ENCODE measurements at regions not wholly inside any gene's neighbourhood (a gene's known extent, or its start where the extent isn't known, plus 50 kb on each side); places are given as distances from the start of the nearest gene placed in this dataset.

DNA sequence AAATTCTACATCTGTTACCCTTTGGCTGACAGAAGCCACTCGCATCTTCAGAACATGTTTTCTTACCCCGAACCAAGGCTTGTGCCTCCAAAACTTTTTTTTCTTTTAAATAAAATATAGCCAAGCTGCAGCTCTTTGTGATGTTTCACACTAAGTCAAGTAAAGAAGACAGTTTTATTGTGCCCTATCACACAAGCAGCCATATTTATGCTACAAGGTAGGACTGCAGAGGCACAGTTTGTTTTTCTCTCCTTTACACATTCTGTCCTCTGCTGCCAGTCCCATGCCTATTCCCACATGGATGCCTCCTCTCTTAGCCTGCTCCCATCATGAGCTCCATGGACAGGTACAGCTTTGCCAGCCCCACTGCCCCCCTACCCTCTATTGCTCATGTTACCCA, 219.6 kb upstream of the THUMPD2 start:
- H3K4me1 ChIP-seq (replicated peaks in 1 of 4; ENCODE audit: control insufficient read depth in 3 of 4, insufficient read depth in 4 of 4, low read length in 3 of 4), result no peaks in the 10 kb centered on the region
- 84% methylated on average over 2 of the region's 2 CpGs; no CpG with 5 or more reads in 1 of the 2 experiments for WGBS, 2 experiments (ENCODE audit: extremely low coverage in 1 of 2, insufficient coverage in 1 of 2, insufficient read length in 1 of 2, insufficient replicate concordance in 2 of 2, low coverage in 1 of 2, low lambda C conversion rate in 2 of 2, missing lambda C conversion rate in 1 of 2)
- H3K9ac ChIP-seq (replicated peaks in 1 of 4; ENCODE audit: extremely low read depth in 1 of 4, low read depth in 3 of 4, low read length in 3 of 4), result no peak overlapping the region
- H2AFZ ChIP-seq (ENCODE audit: low read length), result no peak overlapping the region
- no peaks in the 10 kb centered on the region for H3K79me2 ChIP-seq (ENCODE audit: control insufficient read depth in 1 of 2, insufficient read depth in 2 of 2, low read length in 2 of 2)
- H3K14ac ChIP-seq (ENCODE audit: insufficient read length), result no peak overlapping the region
- H2AK5ac ChIP-seq (ENCODE audit: low read depth, low read length), result no peak overlapping the region
- H2BK120ac ChIP-seq (replicated peaks; ENCODE audit: low read depth, low read length), result no peak overlapping the region
- H4K5ac ChIP-seq (ENCODE audit: insufficient read length, low read depth, low read length), result no peak overlapping the region
- no peak overlapping the region for H3K56ac ChIP-seq (replicated peaks; ENCODE audit: insufficient read length, low read depth, low read length)
- POLR2A ChIA-PET (ENCODE audit: partially characterized antibody), result no interaction called here
- no peaks in the 10 kb centered on the region for H3K36me3 ChIP-seq (ENCODE audit: control insufficient read depth in 2 of 4, insufficient read depth in 4 of 4, low read length in 3 of 4)
- no peak overlapping the region for H4K91ac ChIP-seq (replicated peaks; ENCODE audit: insufficient read length, low read length)
- H3K4me2 ChIP-seq (ENCODE audit: insufficient read depth in 1 of 2, low read depth in 2 of 2, low read length in 2 of 2), result no peak overlapping the region
- no peak overlapping the region for H3K4ac ChIP-seq (replicated peaks; ENCODE audit: insufficient read length, low read depth, low read length)
- CTCF ChIA-PET (ENCODE audit: partially characterized antibody), result interaction anchor here (0.8 to 0.9 kb wide), 2 partner anchors 65 to 500 kb away, joined by 3 read pairs; no protein-coding TSS in a partner anchor
- H4K8ac ChIP-seq (ENCODE audit: extremely low read depth, insufficient read depth, low read length), result no peak overlapping the region; the same call in 1 of the 2 replicates
- H4K20me1 ChIP-seq (replicated peaks in 1 of 2; ENCODE audit: control insufficient read depth in 1 of 2, insufficient read depth in 2 of 2, low read length in 2 of 2), result no peaks in the 10 kb centered on the region
- H2BK5ac ChIP-seq (ENCODE audit: low read depth, low read length), result no peak overlapping the region
- no peak overlapping the region for H3K4me3 ChIP-seq (ENCODE audit: extremely low read depth in 1 of 4, insufficient read depth in 2 of 4, low read depth in 3 of 4, low read length in 4 of 4)
- H3K79me1 ChIP-seq (ENCODE audit: low read depth, low read length), result no peaks in the 10 kb centered on the region; the same call in 1 of the 2 replicates
- H3K27me3 ChIP-seq (replicated peaks in 1 of 4; ENCODE audit: control insufficient read depth in 3 of 4, extremely low read depth in 1 of 4, insufficient read depth in 3 of 4, low read length in 3 of 4), result no peaks in the 10 kb centered on the region
- no peak overlapping the region for H3K18ac ChIP-seq (ENCODE audit: extremely low read depth, low read length)
- H2BK15ac ChIP-seq (ENCODE audit: low read length), result no peak overlapping the region
- no peak overlapping the region for H3K27ac ChIP-seq (ENCODE audit: low read depth, low read length)
- H2BK12ac ChIP-seq (ENCODE audit: low read depth, low read length), result no peak overlapping the region
- no peak for DNase-seq (ENCODE audit: low read depth in 1 of 2, low spot score in 2 of 2)
- FAIRE-seq, result no peak
- H3K23me2 ChIP-seq (ENCODE audit: low read depth, low read length), result no peaks in the 10 kb centered on the region
- H3K9me3 ChIP-seq (ENCODE audit: insufficient read depth in 2 of 2, low read depth in 1 of 2, low read length in 1 of 2), result no peaks in the 10 kb centered on the region
- H2BK20ac ChIP-seq (ENCODE audit: low read length), result no peak overlapping the region
- H3K23ac ChIP-seq (ENCODE audit: insufficient read length), result no peak overlapping the region
- TF ChIP-seq KDM1A (IDR thresholded peaks at IDR 0.05; ENCODE audit: borderline replicate concordance, low read length), result no peak
- TF ChIP-seq RAD21 (IDR thresholded peaks at IDR 0.05 in 1 of 2, conservative IDR thresholded peaks at IDR 0.05 in 1 of 2; ENCODE audit: low read depth in 2 of 2, low read length in 2 of 2), result no peak
- TF ChIP-seq BRCA1 (IDR thresholded peaks at IDR 0.05; ENCODE audit: low read depth, low read length), result no peak
- no peak for TF ChIP-seq HDAC2 (IDR thresholded peaks at IDR 0.05; ENCODE audit: borderline replicate concordance in 1 of 2, low read depth in 2 of 2, low read length in 2 of 2)

Data from H1 (cell line).